ENCODE measurements at regions not wholly inside any gene's neighbourhood (a gene's known extent, or its start where the extent isn't known, plus 50 kb on each side); places are given as distances from the start of the nearest gene placed in this dataset.

GRCh38 chr13:91264484-91264883 is 83.0 kb upstream of the MIR17HG start:
- DNase-seq (ENCODE audit: low read depth in 2 of 2) = no peak

GRCh38 chr13:91269237-91269636 is 78.2 kb upstream of the MIR17HG start:
- DNase-seq (ENCODE audit: low read depth in 2 of 2) = no peak

- no peak for DNase-seq (ENCODE audit: low read depth in 2 of 2)
Measured at GRCh38 chr13:91270031-91270430, 77.5 kb upstream of the MIR17HG start.

GRCh38 chr13:91272235-91272777 is 75.2 kb upstream of the MIR17HG start:
- DNase-seq (ENCODE audit: low read depth in 2 of 2) = no peak

GRCh38 chr13:91273675-91274074 is 73.8 kb upstream of the MIR17HG start:
- no peak for DNase-seq (ENCODE audit: low read depth in 2 of 2)

- no peak for DNase-seq (ENCODE audit: low read depth in 2 of 2)
Measured at GRCh38 chr13:91277013-91277676, 70.3 kb upstream of the MIR17HG start.

- no peak for DNase-seq (ENCODE audit: low read depth in 2 of 2)
Measured at GRCh38 chr13:91278291-91278690, 69.2 kb upstream of the MIR17HG start.

GRCh38 chr13:91278888-91279287 is 68.6 kb upstream of the MIR17HG start:
- no peak for DNase-seq (ENCODE audit: low read depth in 2 of 2)

- no peak for DNase-seq (ENCODE audit: low read depth in 2 of 2)
Measured at GRCh38 chr13:91280801-91281200, 66.7 kb upstream of the MIR17HG start.

GRCh38 chr13:91284335-91284734 is 63.2 kb upstream of the MIR17HG start:
- no peak for DNase-seq (ENCODE audit: low read depth in 2 of 2)

GRCh38 chr13:91286317-91286716 is 61.2 kb upstream of the MIR17HG start:
- DNase-seq (ENCODE audit: low read depth in 2 of 2) = no peak

- no peak for DNase-seq (ENCODE audit: low read depth in 2 of 2)
Measured at GRCh38 chr13:91291078-91291477, 56.4 kb upstream of the MIR17HG start.

- DNase-seq (ENCODE audit: low read depth in 2 of 2) = no peak
Measured at GRCh38 chr13:91292630-91293221, 54.8 kb upstream of the MIR17HG start.

- DNase-seq (ENCODE audit: low read depth in 2 of 2) = no peak
Measured at GRCh38 chr13:91295712-91296410, 51.6 kb upstream of the MIR17HG start.

- no peak for DNase-seq (ENCODE audit: low read depth in 2 of 2)
Measured at GRCh38 chr13:91297503-91297902, 50.0 kb upstream of the MIR17HG start.
